ENCODE measurements at regions not wholly inside any gene's neighbourhood (a gene's known extent, or its start where the extent isn't known, plus 50 kb on each side); places are given as distances from the start of the nearest gene placed in this dataset.

DNA sequence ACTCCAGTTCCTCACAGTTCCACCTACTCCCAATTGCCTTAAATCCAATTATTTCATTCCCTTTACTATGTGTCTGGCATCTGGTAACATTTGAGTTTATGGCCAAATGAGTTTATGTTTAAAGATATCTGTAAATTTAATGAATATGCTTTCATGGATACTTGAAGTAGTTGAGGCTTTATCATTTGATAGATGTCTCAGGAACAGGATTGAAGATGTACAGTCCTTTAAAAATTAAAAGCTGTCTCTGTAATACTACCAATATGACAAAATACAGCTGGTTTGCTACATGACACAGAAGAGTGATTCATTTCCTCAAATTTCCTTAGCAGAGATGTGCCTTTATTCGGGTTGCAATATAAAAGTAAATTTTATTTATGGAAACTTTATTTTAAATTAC lies 2326.0 kb upstream of the ACO1 start:
- no peak overlapping the region for H2BK5ac ChIP-seq (ENCODE audit: insufficient read length, low read length)
- H3K23me2 ChIP-seq (ENCODE audit: insufficient read length, low read depth, low read length, poor library complexity, severe bottlenecking) = no peaks in the 10 kb centered on the region
- Mint-ChIP-seq H3K9me3 (no peaks in the 10 kb centered on the region; a peak in 1 of 5 replicates), H3K36me3 (ENCODE audit: insufficient read depth in 1 of 3, low read depth in 3 of 3) (no peaks in the 10 kb centered on the region), H3K4me3 (no peak overlapping the region), H3K4me1 (no peaks in the 10 kb centered on the region), H3K27me3 (ENCODE audit: low read depth) (no peaks in the 10 kb centered on the region), H3K27ac (no peak overlapping the region)
- no peak overlapping the region for H3K4ac ChIP-seq (ENCODE audit: low read depth, low read length)
- H4K20me1 ChIP-seq (ENCODE audit: control insufficient read depth, insufficient read depth, insufficient read length) = no peaks in the 10 kb centered on the region
- TF ChIP-seq, protein P1, sequence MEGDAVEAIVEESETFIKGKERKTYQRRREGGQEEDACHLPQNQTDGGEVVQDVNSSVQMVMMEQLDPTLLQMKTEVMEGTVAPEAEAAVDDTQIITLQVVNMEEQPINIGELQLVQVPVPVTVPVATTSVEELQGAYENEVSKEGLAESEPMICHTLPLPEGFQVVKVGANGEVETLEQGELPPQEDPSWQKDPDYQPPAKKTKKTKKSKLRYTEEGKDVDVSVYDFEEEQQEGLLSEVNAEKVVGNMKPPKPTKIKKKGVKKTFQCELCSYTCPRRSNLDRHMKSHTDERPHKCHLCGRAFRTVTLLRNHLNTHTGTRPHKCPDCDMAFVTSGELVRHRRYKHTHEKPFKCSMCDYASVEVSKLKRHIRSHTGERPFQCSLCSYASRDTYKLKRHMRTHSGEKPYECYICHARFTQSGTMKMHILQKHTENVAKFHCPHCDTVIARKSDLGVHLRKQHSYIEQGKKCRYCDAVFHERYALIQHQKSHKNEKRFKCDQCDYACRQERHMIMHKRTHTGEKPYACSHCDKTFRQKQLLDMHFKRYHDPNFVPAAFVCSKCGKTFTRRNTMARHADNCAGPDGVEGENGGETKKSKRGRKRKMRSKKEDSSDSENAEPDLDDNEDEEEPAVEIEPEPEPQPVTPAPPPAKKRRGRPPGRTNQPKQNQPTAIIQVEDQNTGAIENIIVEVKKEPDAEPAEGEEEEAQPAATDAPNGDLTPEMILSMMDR (conservative IDR thresholded peaks at IDR 0.05) = no peak
- WGBS (ENCODE audit: extremely low coverage, insufficient read length, low lambda C conversion rate) = no CpG with 5 or more reads among the region's 1 CpG
- H3K4me2 ChIP-seq (ENCODE audit: insufficient read depth, insufficient read length, low read length) = no peak overlapping the region
- H2AK5ac ChIP-seq (ENCODE audit: insufficient read length, low read length) = no peak overlapping the region
- H3K4me1 ChIP-seq (ENCODE audit: insufficient read depth, low read length) = no peaks in the 10 kb centered on the region
- H3K79me2 ChIP-seq (ENCODE audit: insufficient read depth, low read length) = no peaks in the 10 kb centered on the region
- no peak overlapping the region for H2BK15ac ChIP-seq (ENCODE audit: low read depth, low read length)
- H3K23ac ChIP-seq (ENCODE audit: insufficient read length, low read depth, low read length) = no peak overlapping the region
- DNase-seq = no peak
- H3K9me3 ChIP-seq (ENCODE audit: control insufficient read depth, low read depth, low read length) = no peaks in the 10 kb centered on the region
- H3K14ac ChIP-seq (ENCODE audit: insufficient read depth, low read length) = no peak overlapping the region
- no peak overlapping the region for H3K18ac ChIP-seq (ENCODE audit: insufficient read length, low read depth, low read length)
- no peak overlapping the region for H3K27ac ChIP-seq (ENCODE audit: insufficient read length, low read depth, low read length)
- no peaks in the 10 kb centered on the region for H3K79me1 ChIP-seq (ENCODE audit: insufficient read depth, low read depth, low read length, poor library complexity, severe bottlenecking)
- H2AFZ ChIP-seq (ENCODE audit: low read length) = no peak overlapping the region
- H3K9ac ChIP-seq (ENCODE audit: extremely low read depth, insufficient read length, low read length) = no peak overlapping the region
- H2BK20ac ChIP-seq (ENCODE audit: low read depth, low read length, poor library complexity, severe bottlenecking) = no peak overlapping the region
- no peak overlapping the region for H4K8ac ChIP-seq (replicated peaks; ENCODE audit: insufficient read length, low read depth, low read length)
- H3T11ph ChIP-seq (ENCODE audit: low read length) = no peak overlapping the region
- no peaks in the 10 kb centered on the region for H3K27me3 ChIP-seq (ENCODE audit: insufficient read depth, low read length)
- H2BK120ac ChIP-seq (ENCODE audit: low read depth, low read length, poor library complexity, severe bottlenecking) = no peak overlapping the region
- no peak overlapping the region for H4K91ac ChIP-seq (ENCODE audit: insufficient read length, low read depth, low read length)
- no peak overlapping the region for H3K56ac ChIP-seq (ENCODE audit: insufficient read length, low read depth, low read length)
- H2BK12ac ChIP-seq (ENCODE audit: insufficient read length, low read depth, low read length) = no peak overlapping the region
- H4K5ac ChIP-seq (ENCODE audit: insufficient read length, low read depth, low read length) = no peak overlapping the region

All from H9 (cell line).